ENCODE measurements at regions not wholly inside any gene's neighbourhood (a gene's known extent, or its start where the extent isn't known, plus 50 kb on each side); places are given as distances from the start of the nearest gene placed in this dataset.

GRCh38 chr6:2375443-2375842, 130.0 kb upstream of the GMDS start:
- TF ChIP-seq CTCF (IDR thresholded peaks at IDR 0.05) = no peak
- no peak for TF ChIP-seq POLR2A (IDR thresholded peaks at IDR 0.05)
